ENCODE measurements at regions not wholly inside any gene's neighbourhood (a gene's known extent, or its start where the extent isn't known, plus 50 kb on each side); places are given as distances from the start of the nearest gene placed in this dataset.

DNA sequence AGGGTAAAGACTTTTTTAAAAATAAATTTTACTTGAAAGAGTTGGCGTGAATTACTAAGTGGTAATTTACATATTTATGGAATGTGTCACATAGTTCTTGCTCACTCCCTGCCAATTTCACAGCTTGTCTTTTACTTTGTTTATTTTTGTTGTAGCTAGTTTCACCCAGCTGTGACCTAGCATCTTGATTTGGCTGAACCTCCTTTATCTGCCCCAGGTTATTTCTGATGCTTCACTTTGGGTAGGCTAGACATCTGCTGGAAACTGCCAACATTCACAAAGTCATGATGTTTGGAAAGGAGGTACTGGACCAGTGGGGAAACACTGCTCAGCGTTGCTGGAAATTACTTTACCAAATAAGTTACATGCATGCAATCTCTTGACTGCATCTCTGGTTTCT lies 1676.0 kb upstream of the RAG2 start:
- Histone ChIP-seq H3K4me2 (ENCODE audit: insufficient read depth, insufficient read length, low read length) (no peak overlapping the region), H3K23ac (ENCODE audit: insufficient read length, low read depth, low read length) (no peak overlapping the region), H4K5ac (ENCODE audit: insufficient read length, low read depth, low read length) (no peak overlapping the region), H2BK20ac (ENCODE audit: low read depth, low read length, poor library complexity, severe bottlenecking) (no peak overlapping the region), H3K9me3 (ENCODE audit: control insufficient read depth, low read depth, low read length) (no peaks in the 10 kb centered on the region), H4K20me1 (ENCODE audit: control insufficient read depth, insufficient read depth, insufficient read length) (no peaks in the 10 kb centered on the region), H2BK120ac (ENCODE audit: low read depth, low read length, poor library complexity, severe bottlenecking) (no peak overlapping the region), H3K4ac (ENCODE audit: low read depth, low read length) (no peak overlapping the region), H3K4me1 (ENCODE audit: insufficient read depth, low read length) (no peaks in the 10 kb centered on the region), H3K23me2 (ENCODE audit: insufficient read length, low read depth, low read length, poor library complexity, severe bottlenecking) (no peaks in the 10 kb centered on the region), H3K79me2 (ENCODE audit: insufficient read depth, low read length) (no peaks in the 10 kb centered on the region), H2AFZ (ENCODE audit: low read length) (no peak overlapping the region), H3K9ac (ENCODE audit: extremely low read depth, insufficient read length, low read length) (no peak overlapping the region), H3K27me3 (ENCODE audit: insufficient read depth, low read length) (no peaks in the 10 kb centered on the region), H3T11ph (ENCODE audit: low read length) (no peak overlapping the region), H3K27ac (ENCODE audit: insufficient read length, low read depth, low read length) (no peak overlapping the region), H3K56ac (ENCODE audit: insufficient read length, low read depth, low read length) (no peak overlapping the region), H2BK15ac (ENCODE audit: low read depth, low read length) (no peak overlapping the region), H2BK5ac (ENCODE audit: insufficient read length, low read length) (no peak overlapping the region), H3K18ac (ENCODE audit: insufficient read length, low read depth, low read length) (no peak overlapping the region), H4K8ac (replicated peaks; ENCODE audit: insufficient read length, low read depth, low read length) (no peak overlapping the region), H2AK5ac (ENCODE audit: insufficient read length, low read length) (no peak overlapping the region), H4K91ac (ENCODE audit: insufficient read length, low read depth, low read length) (no peak overlapping the region), H3K14ac (ENCODE audit: insufficient read depth, low read length) (no peak overlapping the region), H2BK12ac (ENCODE audit: insufficient read length, low read depth, low read length) (no peak overlapping the region), H3K79me1 (ENCODE audit: insufficient read depth, low read depth, low read length, poor library complexity, severe bottlenecking) (no peaks in the 10 kb centered on the region)
- Mint-ChIP-seq H3K36me3 (ENCODE audit: insufficient read depth in 1 of 3, low read depth in 3 of 3) (peaks cover 6 to 20% (median 7%) of the 10 kb centered on the region in 3 experiments; a peak in 6 of 7 replicates), H3K27ac (no peak overlapping the region), H3K9me3 (peaks cover 0 to 14% of the 10 kb centered on the region in 2 experiments; a peak in 3 of 5 replicates), H3K27me3 (ENCODE audit: low read depth) (no peaks in the 10 kb centered on the region), H3K4me3 (no peak overlapping the region), H3K4me1 (no peaks in the 10 kb centered on the region)
- DNase-seq, result no peak
- TF ChIP-seq, protein P1, sequence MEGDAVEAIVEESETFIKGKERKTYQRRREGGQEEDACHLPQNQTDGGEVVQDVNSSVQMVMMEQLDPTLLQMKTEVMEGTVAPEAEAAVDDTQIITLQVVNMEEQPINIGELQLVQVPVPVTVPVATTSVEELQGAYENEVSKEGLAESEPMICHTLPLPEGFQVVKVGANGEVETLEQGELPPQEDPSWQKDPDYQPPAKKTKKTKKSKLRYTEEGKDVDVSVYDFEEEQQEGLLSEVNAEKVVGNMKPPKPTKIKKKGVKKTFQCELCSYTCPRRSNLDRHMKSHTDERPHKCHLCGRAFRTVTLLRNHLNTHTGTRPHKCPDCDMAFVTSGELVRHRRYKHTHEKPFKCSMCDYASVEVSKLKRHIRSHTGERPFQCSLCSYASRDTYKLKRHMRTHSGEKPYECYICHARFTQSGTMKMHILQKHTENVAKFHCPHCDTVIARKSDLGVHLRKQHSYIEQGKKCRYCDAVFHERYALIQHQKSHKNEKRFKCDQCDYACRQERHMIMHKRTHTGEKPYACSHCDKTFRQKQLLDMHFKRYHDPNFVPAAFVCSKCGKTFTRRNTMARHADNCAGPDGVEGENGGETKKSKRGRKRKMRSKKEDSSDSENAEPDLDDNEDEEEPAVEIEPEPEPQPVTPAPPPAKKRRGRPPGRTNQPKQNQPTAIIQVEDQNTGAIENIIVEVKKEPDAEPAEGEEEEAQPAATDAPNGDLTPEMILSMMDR (conservative IDR thresholded peaks at IDR 0.05), result no peak
- WGBS (ENCODE audit: extremely low coverage, insufficient read length, low lambda C conversion rate), result no CpG with 5 or more reads among the region's 2 CpGs
